Fibroblast of upper back skin (primary cell): ENCODE measurements at regions not wholly inside any gene's neighbourhood (a gene's known extent, or its start where the extent isn't known, plus 50 kb on each side); places are given as distances from the start of the nearest gene placed in this dataset.

Experiments
- DNase-seq: peaks from one replicate; pipeline ENCODE4 v3.0.0-alpha.2; 2013

DNA sequence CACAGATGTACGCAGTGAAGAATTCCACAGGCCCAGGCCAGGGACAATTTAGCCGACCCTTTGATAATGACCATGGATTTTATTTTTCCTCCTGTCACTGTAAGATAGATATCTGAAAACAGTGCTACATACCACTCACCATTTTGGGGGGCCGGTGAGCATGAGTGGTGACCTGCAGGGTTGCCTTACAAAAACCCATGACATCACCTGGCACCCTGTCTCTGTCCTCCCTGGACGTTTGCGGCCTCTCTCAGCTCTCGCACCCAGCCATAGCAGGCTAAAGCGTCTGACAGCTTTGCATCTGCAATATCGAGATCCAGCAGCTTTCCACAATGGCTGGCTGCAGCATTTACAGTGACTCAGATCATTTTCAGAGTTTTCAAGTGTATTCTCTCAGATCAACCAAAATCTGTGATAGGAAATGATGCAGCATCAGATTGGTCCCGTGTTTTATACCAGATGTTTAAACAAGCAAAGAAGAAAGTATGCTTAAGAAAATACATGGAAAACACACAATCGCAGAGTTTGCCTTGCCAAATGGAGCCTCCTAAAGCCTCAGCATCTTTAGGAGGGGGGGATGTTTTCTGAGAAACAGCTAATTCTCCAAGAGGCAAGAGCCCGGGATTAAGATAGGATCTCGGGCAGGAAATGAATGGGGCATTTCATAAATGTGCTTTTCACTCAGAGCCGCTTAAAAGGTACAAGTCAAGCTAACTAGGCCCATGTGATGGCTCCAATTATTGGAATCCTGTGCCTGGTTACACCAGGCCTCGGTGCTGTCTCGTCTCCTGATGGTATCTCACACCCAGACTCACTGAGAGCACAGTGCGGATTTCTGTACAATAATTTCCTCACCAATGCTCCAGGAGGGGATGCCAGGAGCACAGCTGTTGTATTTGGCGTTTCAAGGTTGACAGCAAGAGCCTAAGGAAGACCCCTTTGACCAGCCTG lies 257.3 kb downstream of the XXYLT1 start:
- DNase-seq, result no peak

DNA sequence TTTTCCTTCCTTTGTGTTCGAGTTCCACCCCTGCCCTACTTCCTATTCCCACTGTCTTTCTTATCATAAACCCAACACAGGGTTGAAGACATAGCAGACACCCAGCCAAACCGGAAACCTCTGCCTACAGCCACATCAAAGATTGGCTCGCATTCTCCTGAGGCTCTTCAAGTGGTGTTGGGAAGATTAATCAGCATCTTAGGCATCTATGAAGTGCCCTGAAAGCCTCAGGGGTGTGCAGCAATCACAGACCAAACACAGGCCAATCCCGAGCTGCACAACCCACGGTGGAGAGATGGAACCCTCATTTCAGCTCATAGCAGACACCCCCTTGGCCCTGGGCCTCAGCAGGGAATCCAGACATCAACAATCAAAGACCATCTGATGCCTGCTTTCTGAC lies 255.9 kb downstream of the XXYLT1 start:
- peak; percentile 49 for DNase-seq

DNA sequence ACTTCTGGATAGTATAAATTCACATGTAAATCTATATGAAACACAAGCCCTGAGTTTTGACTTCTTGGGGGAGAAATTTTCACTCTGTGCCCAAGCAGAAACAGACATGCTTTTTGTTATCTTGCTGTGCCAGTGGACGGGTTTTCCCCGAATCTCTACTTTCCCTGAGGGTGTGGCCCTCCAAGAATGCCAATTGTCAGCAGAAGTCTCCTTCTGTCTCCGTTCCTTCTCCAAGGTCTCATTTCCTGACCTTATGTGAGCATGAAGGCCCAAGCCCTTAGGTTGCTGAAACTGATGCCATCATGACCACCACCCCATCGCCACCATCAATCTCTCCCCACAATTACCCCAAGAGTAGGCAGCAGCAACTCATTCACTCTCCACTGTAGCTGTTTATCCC lies 253.8 kb downstream of the XXYLT1 start:
- DNase-seq, result no peak
